H1 (cell line): ENCODE measurements at regions not wholly inside any gene's neighbourhood (a gene's known extent, or its start where the extent isn't known, plus 50 kb on each side); places are given as distances from the start of the nearest gene placed in this dataset.

Experiments used
- CTCF ChIA-PET: fragments of 300-600 bp; sonication (Branson Sonifier 250); formaldehyde crosslinking; loops from one replicate; lab custom pipeline; 2021; ENCODE audit not compliant: partially characterized antibody; lab: Charles Lee
- POLR2A ChIA-PET: fragments of 300-600 bp; sonication (Branson Sonifier 250); formaldehyde crosslinking; loops from one replicate; lab custom pipeline; 2021; ENCODE audit warnings: inconsistent platforms; ENCODE audit not compliant: partially characterized antibody; lab: Charles Lee
- DNase-seq, 2 experiments: peaks; one replicate each; pipeline versions ENCODE4 v3.0.0 to v3.0.0-alpha.2; 2010 to 2022; ENCODE audit warnings: low spot score in 2 of 2, low read depth in 1 of 2, mixed read lengths in 1 of 2
- FAIRE-seq: peaks from 2 replicates; lab custom pipeline; 2011; peaks lifted over from hg19 to GRCh38; lab: Jason Lieb, UNC
- H2AFZ ChIP-seq: 2 replicates; pipeline ENCODE4 v1.8.1; 2012; ENCODE audit warnings: low read length, inconsistent platforms
- H2AK5ac ChIP-seq: 2 replicates; pipeline ENCODE4 v1.6.1; 2013; ENCODE audit warnings: low read depth, low read length
- H2BK120ac ChIP-seq: replicated peaks from 2 replicates; pipeline ENCODE3; 2013; ENCODE audit warnings: low read depth, low read length, inconsistent platforms
- H2BK12ac ChIP-seq: 2 replicates; pipeline ENCODE4 v1.6.1; 2013; ENCODE audit warnings: low read depth, low read length
- H2BK15ac ChIP-seq: 2 replicates; pipeline ENCODE4 v1.6.1; 2013; ENCODE audit warnings: low read length
- H2BK20ac ChIP-seq: 2 replicates; pipeline ENCODE4 v1.6.1; 2013; ENCODE audit warnings: low read length
- H2BK5ac ChIP-seq: 2 replicates; pipeline ENCODE4 v1.6.1; 2013; ENCODE audit warnings: low read depth, low read length
- H3K14ac ChIP-seq: 2 replicates; pipeline ENCODE4 v1.6.1; 2013; ENCODE audit warnings: inconsistent platforms; ENCODE audit not compliant: insufficient read length
- H3K18ac ChIP-seq: 2 replicates; pipeline ENCODE4 v1.6.1; 2013; ENCODE audit warnings: low read length; ENCODE audit errors: extremely low read depth
- H3K23ac ChIP-seq: 2 replicates; pipeline ENCODE4 v1.6.1; 2013; ENCODE audit warnings: inconsistent platforms; ENCODE audit not compliant: insufficient read length
- H3K23me2 ChIP-seq: 2 replicates; pipeline ENCODE4 v1.6.1; 2013; ENCODE audit warnings: low read depth, low read length
- H3K27ac ChIP-seq: 2 replicates; pipeline ENCODE4 v1.6.1; 2011; ENCODE audit warnings: low read depth, low read length, inconsistent platforms
- H3K27me3 ChIP-seq, 4 experiments: replicated peaks in 1 of 4; 1 replicate in 1 of 4; 2 replicates in 3 of 4; pipeline versions ENCODE4 v1.6.1 to v1.8.1; 2011 to 2013; ENCODE audit warnings: low read length in 3 of 4, mild to moderate bottlenecking in 3 of 4, inconsistent platforms in 2 of 4, mixed read lengths in 2 of 4, moderate library complexity in 1 of 4; ENCODE audit not compliant: control insufficient read depth in 3 of 4, insufficient read depth in 3 of 4; ENCODE audit errors: extremely low read depth in 1 of 4
- H3K36me3 ChIP-seq, 4 experiments: 2 replicates each; pipeline versions ENCODE4 v1.6.1 to v1.8.1; 2011 to 2013; ENCODE audit warnings: mild to moderate bottlenecking in 4 of 4, low read length in 3 of 4, moderate library complexity in 2 of 4, control low read depth in 1 of 4, inconsistent platforms in 1 of 4; ENCODE audit not compliant: insufficient read depth in 4 of 4, control insufficient read depth in 2 of 4
- H3K4ac ChIP-seq: replicated peaks from 2 replicates; pipeline ENCODE3; 2013; ENCODE audit warnings: low read length, low read depth, mixed read lengths, inconsistent platforms; ENCODE audit not compliant: insufficient read length
- H3K4me1 ChIP-seq, 4 experiments: replicated peaks in 1 of 4; 1 replicate in 1 of 4; 2 replicates in 3 of 4; pipeline versions ENCODE4 v1.6.1 to v1.8.1; 2011 to 2013; ENCODE audit warnings: low read length in 3 of 4, inconsistent platforms in 2 of 4, mixed read lengths in 1 of 4; ENCODE audit not compliant: insufficient read depth in 4 of 4, control insufficient read depth in 3 of 4
- H3K4me2 ChIP-seq, 2 experiments: 2 replicates each; pipeline versions ENCODE4 v1.6.1 to v1.8.1; 2011 to 2013; ENCODE audit warnings: low read depth in 2 of 2, low read length in 2 of 2, control low read depth in 1 of 2, inconsistent platforms in 1 of 2, mild to moderate bottlenecking in 1 of 2; ENCODE audit not compliant: insufficient read depth in 1 of 2
- H3K4me3 ChIP-seq, 4 experiments: fragments of 200-600, 300-600 bp in 1 of 4; sonication (generic), shearing (Covaris generic), sonication (Bioruptor Twin) in 1 of 4; 2 replicates each; pipeline versions ENCODE4 v1.5.1 to v1.8.1; 2011 to 2016; ENCODE audit warnings: low read length in 4 of 4, low read depth in 3 of 4, control low read depth in 2 of 4, inconsistent platforms in 2 of 4, mild to moderate bottlenecking in 2 of 4, mixed read lengths in 1 of 4, moderate library complexity in 1 of 4; ENCODE audit not compliant: insufficient read depth in 2 of 4; ENCODE audit errors: extremely low read depth in 1 of 4
- H3K56ac ChIP-seq: replicated peaks from 2 replicates; pipeline ENCODE3; 2013; ENCODE audit warnings: low read depth, mild to moderate bottlenecking, mixed read lengths, low read length, inconsistent platforms; ENCODE audit not compliant: insufficient read length
- H3K79me1 ChIP-seq: 2 replicates; pipeline ENCODE4 v1.6.1; 2013; ENCODE audit warnings: low read depth, low read length, control low read depth
- H3K79me2 ChIP-seq, 2 experiments: 2 replicates each; pipeline versions ENCODE4 v1.6.1 to v1.8.1; 2012 to 2013; ENCODE audit warnings: low read length in 2 of 2, mild to moderate bottlenecking in 2 of 2, inconsistent platforms in 1 of 2; ENCODE audit not compliant: insufficient read depth in 2 of 2, control insufficient read depth in 1 of 2
- H3K9ac ChIP-seq, 4 experiments: replicated peaks in 1 of 4; 1 replicate in 1 of 4; 2 replicates in 3 of 4; pipeline versions ENCODE4 v1.6.1 to v1.8.1; 2011 to 2013; ENCODE audit warnings: low read depth in 3 of 4, low read length in 3 of 4, control low read depth in 2 of 4, mild to moderate bottlenecking in 2 of 4, moderate library complexity in 2 of 4, inconsistent platforms in 1 of 4; ENCODE audit errors: extremely low read depth in 1 of 4
- H3K9me3 ChIP-seq, 2 experiments: 2 replicates each; pipeline versions ENCODE4 v1.6.1 to v1.8.1; 2012 to 2013; ENCODE audit warnings: mild to moderate bottlenecking in 2 of 2, moderate library complexity in 2 of 2, control low read depth in 1 of 2, inconsistent platforms in 1 of 2, low read depth in 1 of 2, low read length in 1 of 2, mixed read lengths in 1 of 2; ENCODE audit not compliant: insufficient read depth in 2 of 2
- H4K20me1 ChIP-seq, 2 experiments: replicated peaks in 1 of 2; 2 replicates each; pipeline versions ENCODE3 to v1.8.1; 2011 to 2013; ENCODE audit warnings: inconsistent platforms in 2 of 2, low read length in 2 of 2, mild to moderate bottlenecking in 1 of 2; ENCODE audit not compliant: insufficient read depth in 2 of 2, control insufficient read depth in 1 of 2
- H4K5ac ChIP-seq: 2 replicates; pipeline ENCODE4 v1.6.1; 2013; ENCODE audit warnings: low read length, low read depth, mixed read lengths, inconsistent platforms; ENCODE audit not compliant: insufficient read length
- H4K8ac ChIP-seq: 2 replicates; pipeline ENCODE4 v1.8.0; 2013; ENCODE audit warnings: mild to moderate bottlenecking, moderate library complexity, low read length, inconsistent platforms; ENCODE audit not compliant: insufficient read depth; ENCODE audit errors: extremely low read depth
- H4K91ac ChIP-seq: replicated peaks from 2 replicates; pipeline ENCODE3; 2013; ENCODE audit warnings: low read length, mixed read lengths, inconsistent platforms; ENCODE audit not compliant: insufficient read length
- CTCF ChIP-seq, 3 experiments: IDR thresholded peaks; 1 replicate in 2 of 3; 2 replicates in 1 of 3; pipeline versions ENCODE4 v1.5.1 to v1.6.1; 2011; ENCODE audit warnings: low read length in 3 of 3, mild to moderate bottlenecking in 3 of 3, inconsistent platforms in 2 of 3, low read depth in 1 of 3, moderate library complexity in 1 of 3; ENCODE audit not compliant: insufficient read depth in 1 of 3; ENCODE audit errors: control extremely low read depth in 1 of 3
- HDAC2 ChIP-seq, 2 experiments: fragments of 300-600 bp in 1 of 2; sonication (generic) in 1 of 2; IDR thresholded peaks; 2 replicates each; pipeline ENCODE4 v1.6.1; 2011 to 2012; ENCODE audit warnings: low read depth in 2 of 2, low read length in 2 of 2, mild to moderate bottlenecking in 2 of 2, moderate library complexity in 2 of 2, borderline replicate concordance in 1 of 2, inconsistent platforms in 1 of 2
- NANOG ChIP-seq: IDR thresholded peaks from 2 replicates; pipeline ENCODE4 v1.6.1; 2011; ENCODE audit warnings: low read length, low read depth, mild to moderate bottlenecking, inconsistent platforms; ENCODE audit not compliant: insufficient read depth, poor library complexity, severe bottlenecking
- WGBS, 2 experiments: shearing (Covaris generic) in 1 of 2; methylation state at CpG; one replicate each; pipeline versions ENCODE4 v1.1.6 to v1.1.7; 2013 to 2015; ENCODE audit warnings: low lambda C conversion rate in 2 of 2, mixed read lengths in 2 of 2, inconsistent platforms in 1 of 2, low coverage in 1 of 2, missing lambda C conversion rate in 1 of 2; ENCODE audit not compliant: insufficient replicate concordance in 2 of 2, insufficient coverage in 1 of 2, insufficient read length in 1 of 2; ENCODE audit errors: extremely low coverage in 1 of 2, missing lambda C conversion rate in 1 of 2; 5-methylcytosine and 5-hydroxymethylcytosine counted together

GRCh38 chr2:147756069-147756468, 88.8 kb upstream of the ACVR2A start:
- Histone ChIP-seq H3K36me3 (no peaks in the 10 kb centered on the region), H3K79me2 (no peaks in the 10 kb centered on the region), H3K4me2 (no peak overlapping the region), H3K18ac (no peak overlapping the region), H4K20me1 (no peaks in the 10 kb centered on the region), H2BK15ac (no peak overlapping the region), H2BK5ac (no peak overlapping the region), H3K4ac (no peak overlapping the region), H3K4me1 (peaks cover 0 to 3% (median 1%) of the 10 kb centered on the region in 4 experiments; a peak in 3 of 7 replicates), H2BK12ac (no peak overlapping the region), H3K23ac (no peak overlapping the region), H4K91ac (no peak overlapping the region), H3K27ac (no peak overlapping the region), H2AFZ (no peak overlapping the region), H3K27me3 (no peaks in the 10 kb centered on the region), H3K79me1 (no peaks in the 10 kb centered on the region), H3K14ac (no peak overlapping the region), H4K8ac (no peak overlapping the region), H4K5ac (no peak overlapping the region), H3K9me3 (no peaks in the 10 kb centered on the region), H3K56ac (no peak overlapping the region), H3K4me3 (no peak overlapping the region), H2AK5ac (no peak overlapping the region), H2BK20ac (no peak overlapping the region), H2BK120ac (no peak overlapping the region), H3K9ac (no peak overlapping the region), H3K23me2 (no peaks in the 10 kb centered on the region)
- ChIA-PET CTCF (interaction anchor here (2.1 kb wide), 1 partner anchor 18 kb away, joined by 4 read pairs; no protein-coding TSS in a partner anchor), POLR2A (no interaction called here)
- TF ChIP-seq CTCF (IDR thresholded peaks at IDR 0.05; ENCODE audit: control extremely low read depth in 1 of 3, insufficient read depth in 1 of 3, low read depth in 1 of 3, low read length in 3 of 3) (no peak), HDAC2 (IDR thresholded peaks at IDR 0.05; ENCODE audit: borderline replicate concordance in 1 of 2, low read depth in 2 of 2, low read length in 2 of 2) (peak in 1 of 2 experiments; percentile 88; a peak in 1 of 4 replicates), NANOG (peak; percentile 80)
- DNase-seq: peak in 1 of 2 experiments; percentile 15
- peak; percentile 32 for FAIRE-seq
- WGBS, 2 experiments: 70% methylated on average over 2 of the region's 2 CpGs; no CpG with 5 or more reads in 1 of the 2 experiments
